ENCODE measurements at regions not wholly inside any gene's neighbourhood (a gene's known extent, or its start where the extent isn't known, plus 50 kb on each side); places are given as distances from the start of the nearest gene placed in this dataset.

- TF ChIP-seq ZBTB21 (tag by site-specific recombination; IDR thresholded peaks at IDR 0.05) (no peak), ATF2 (tag by site-specific recombination; IDR thresholded peaks at IDR 0.05; ENCODE audit: low read depth) (no peak), CTCF (tag by site-specific recombination; IDR thresholded peaks at IDR 0.05) (no peak), ZBTB7A (tag by site-specific recombination; IDR thresholded peaks at IDR 0.05; ENCODE audit: low read depth) (no peak), ZNF140 (tag by site-specific recombination; IDR thresholded peaks at IDR 0.05) (no peak), REST (tag by site-specific recombination; IDR thresholded peaks at IDR 0.05) (no peak), BCL11B (tag by site-specific recombination; IDR thresholded peaks at IDR 0.05; ENCODE audit: low read depth) (no peak)
Observed at GRCh38 chr5:136675769-136676168, 310.4 kb upstream of the TRPC7 start.

Data from HEK293 (cell line).